ENCODE measurements at regions not wholly inside any gene's neighbourhood (a gene's known extent, or its start where the extent isn't known, plus 50 kb on each side); places are given as distances from the start of the nearest gene placed in this dataset.

GRCh38 chr9:31142456-31142855, 1242.0 kb upstream of the ACO1 start:
- no peaks in the 10 kb centered on the region for H3K4me1 ChIP-seq
- no peak for DNase-seq
- H3K4me3 ChIP-seq: no peak overlapping the region
- TF ChIP-seq CTCF (IDR thresholded peaks at IDR 0.05): no peak
- H3K27me3 ChIP-seq: no peaks in the 10 kb centered on the region
- no peak overlapping the region for H3K27ac ChIP-seq
- no peaks in the 10 kb centered on the region for H3K9me3 ChIP-seq
- H3K36me3 ChIP-seq: no peaks in the 10 kb centered on the region
- intact Hi-C loops (cut with DNase I): no loop called here
- H3K9ac ChIP-seq (ENCODE audit: low read depth in 2 of 2, low read length in 2 of 2): no peak overlapping the region

DNA sequence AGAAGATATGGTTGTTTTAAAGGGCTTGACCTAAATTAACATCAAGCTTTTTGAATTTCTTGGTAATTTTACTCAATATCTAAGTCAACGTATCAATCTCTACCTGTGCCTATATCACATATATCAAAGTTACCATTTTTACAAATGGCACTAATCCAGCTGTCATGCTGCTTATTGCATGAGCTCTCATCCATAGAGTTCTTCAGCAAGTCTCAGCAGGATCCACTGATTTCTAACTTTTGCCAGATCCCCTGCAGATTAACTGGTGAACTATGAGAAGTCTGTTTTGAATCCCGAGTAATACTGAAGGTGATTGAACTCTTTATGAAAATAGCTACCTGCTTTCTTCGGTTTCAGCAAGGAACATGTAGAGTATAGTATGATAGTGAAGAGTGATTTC, 1239.8 kb upstream of the ACO1 start:
- Histone ChIP-seq H3K27ac (no peak overlapping the region), H3K36me3 (no peaks in the 10 kb centered on the region), H3K4me1 (no peaks in the 10 kb centered on the region), H3K27me3 (no peaks in the 10 kb centered on the region), H3K9ac (ENCODE audit: low read depth in 2 of 2, low read length in 2 of 2) (no peak overlapping the region), H3K9me3 (no peaks in the 10 kb centered on the region), H3K4me3 (no peak overlapping the region)
- no peak for DNase-seq
- intact Hi-C loops (cut with DNase I): no loop called here
- TF ChIP-seq CTCF (IDR thresholded peaks at IDR 0.05): no peak

DNA sequence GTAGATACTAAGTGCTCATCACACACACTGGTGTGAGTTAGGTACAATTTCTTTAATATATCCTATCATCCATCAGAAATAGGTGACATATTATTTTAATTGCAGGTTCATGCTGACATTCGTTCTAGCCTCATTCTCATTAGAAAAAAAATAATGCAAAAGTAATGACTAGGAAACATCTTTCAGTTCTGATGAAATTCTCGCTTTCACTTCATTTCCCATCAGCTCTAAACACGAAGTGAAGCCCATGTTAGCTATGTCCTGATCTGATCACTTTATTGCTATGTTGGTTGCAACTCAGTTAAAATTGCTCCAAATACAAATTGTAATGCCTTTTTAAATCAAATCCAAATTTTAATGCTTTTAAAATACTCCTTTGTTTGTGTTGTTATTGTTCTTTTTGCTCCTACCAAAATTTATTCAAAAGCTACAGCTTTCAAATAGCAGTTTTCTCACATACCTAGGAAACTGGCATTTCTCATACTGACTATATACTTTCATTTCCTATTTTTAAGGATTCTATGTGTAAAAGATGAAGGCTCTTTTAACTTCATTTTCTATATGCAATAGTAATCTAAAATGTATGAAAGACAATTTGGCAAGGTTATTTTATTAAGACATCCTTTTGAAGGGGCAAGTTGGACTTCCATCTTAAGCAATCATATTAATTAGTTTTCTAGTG, 1237.8 kb upstream of the ACO1 start:
- intact Hi-C loops (cut with DNase I): no loop called here
- H3K36me3 ChIP-seq: no peaks in the 10 kb centered on the region
- DNase-seq: no peak

GRCh38 chr9:31153250-31153840, 1231.1 kb upstream of the ACO1 start:
- TF ChIP-seq CTCF (IDR thresholded peaks at IDR 0.05): no peak
- H3K36me3 ChIP-seq: no peaks in the 10 kb centered on the region
- no peak for DNase-seq
- no peak overlapping the region for H3K27ac ChIP-seq
- H3K4me1 ChIP-seq: no peaks in the 10 kb centered on the region
- no peak overlapping the region for H3K9ac ChIP-seq (ENCODE audit: low read depth in 2 of 2, low read length in 2 of 2)
- H3K9me3 ChIP-seq: no peaks in the 10 kb centered on the region
- no peaks in the 10 kb centered on the region for H3K27me3 ChIP-seq
- intact Hi-C loops (cut with DNase I): no loop called here
- H3K4me3 ChIP-seq: no peak overlapping the region

More for the DNA sequence above, 1237.8 kb upstream of the ACO1 start:
- H3K27me3 ChIP-seq: no peaks in the 10 kb centered on the region
- no peak overlapping the region for H3K27ac ChIP-seq
- H3K9ac ChIP-seq (ENCODE audit: low read depth in 2 of 2, low read length in 2 of 2): no peak overlapping the region
- no peaks in the 10 kb centered on the region for H3K9me3 ChIP-seq
- no peak for TF ChIP-seq CTCF (IDR thresholded peaks at IDR 0.05)
- no peaks in the 10 kb centered on the region for H3K4me1 ChIP-seq
- H3K4me3 ChIP-seq: no peak overlapping the region

DNA sequence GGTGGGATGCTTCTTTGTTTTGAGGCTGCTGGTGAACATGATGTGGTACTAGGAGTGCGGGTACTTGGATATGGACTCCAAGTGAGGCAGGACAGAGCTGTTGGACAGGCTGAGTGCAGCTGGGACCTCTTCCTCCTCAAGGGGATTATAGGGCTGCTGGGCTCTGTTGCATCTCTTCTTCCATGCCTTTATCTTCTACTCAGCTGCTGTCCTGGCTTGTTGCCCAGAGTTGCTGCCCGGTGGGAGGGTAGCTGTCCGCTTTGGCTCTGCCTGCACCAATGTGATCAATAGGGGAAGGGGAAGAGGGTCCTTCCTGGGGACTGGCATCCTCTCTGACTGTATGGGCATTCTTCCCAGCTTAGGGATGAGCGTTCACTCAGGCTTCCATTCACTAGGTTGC, 1217.9 kb upstream of the ACO1 start:
- Histone ChIP-seq H3K9ac (ENCODE audit: low read depth in 2 of 2, low read length in 2 of 2) (no peak overlapping the region), H3K4me3 (no peak overlapping the region), H3K9me3 (no peaks in the 10 kb centered on the region), H3K27ac (no peak overlapping the region), H3K4me1 (no peaks in the 10 kb centered on the region), H3K27me3 (no peaks in the 10 kb centered on the region), H3K36me3 (no peaks in the 10 kb centered on the region)
- DNase-seq: no peak
- no peak for TF ChIP-seq CTCF (IDR thresholded peaks at IDR 0.05)
- intact Hi-C loops (cut with DNase I): no loop called here
